HL-60 (cell line): ENCODE measurements at regions not wholly inside any gene's neighbourhood (a gene's known extent, or its start where the extent isn't known, plus 50 kb on each side); places are given as distances from the start of the nearest gene placed in this dataset.

ENCODE experiments used
- CTCF ChIP-seq: IDR thresholded peaks from one replicate; pipeline ENCODE4 v1.5.1; 2011; ENCODE audit warnings: low read length, control low read depth, inconsistent platforms; ENCODE audit not compliant: insufficient read depth
- POLR2AphosphoS5 ChIP-seq: IDR thresholded peaks from 2 replicates; pipeline ENCODE4 v1.6.1; 2012; ENCODE audit warnings: low read depth
- REST ChIP-seq: IDR thresholded peaks from 2 replicates; pipeline ENCODE4 v1.6.1; 2012; ENCODE audit warnings: low read depth; ENCODE audit not compliant: insufficient replicate concordance
- SPI1 ChIP-seq: IDR thresholded peaks from 2 replicates; pipeline ENCODE4 v1.6.1; 2012; ENCODE audit warnings: low read depth, mild to moderate bottlenecking, borderline replicate concordance

- TF ChIP-seq REST (no peak), POLR2AphosphoS5 (no peak), CTCF (no peak), SPI1 (no peak)
These were observed 303.5 kb upstream of the PDGFD start for GRCh38 chr11:104467404-104467803.
